HL-60 (cell line): ENCODE measurements at regions not wholly inside any gene's neighbourhood (a gene's known extent, or its start where the extent isn't known, plus 50 kb on each side); places are given as distances from the start of the nearest gene placed in this dataset.
"Not testable (repeated sequence)": the region's sequence is repeated elsewhere in the genome, so short reads cannot be mapped to it uniquely, and the experiment has no call there.

Experiments
- GABPA ChIP-seq: IDR thresholded peaks from 2 replicates; pipeline ENCODE4 v1.6.1; 2012; ENCODE audit warnings: low read depth
- POLR2AphosphoS5 ChIP-seq: IDR thresholded peaks from 2 replicates; pipeline ENCODE4 v1.6.1; 2012; ENCODE audit warnings: low read depth
- SPI1 ChIP-seq: IDR thresholded peaks from 2 replicates; pipeline ENCODE4 v1.6.1; 2012; ENCODE audit warnings: low read depth, mild to moderate bottlenecking, borderline replicate concordance
- TF ChIP-seq, protein P1 (sequence below): IDR thresholded peaks from one replicate; pipeline ENCODE4 v1.5.1; 2011; ENCODE audit warnings: low read length, control low read depth, inconsistent platforms; ENCODE audit not compliant: insufficient read depth
- TF ChIP-seq, protein P2 (sequence below): IDR thresholded peaks from 2 replicates; pipeline ENCODE4 v1.6.1; 2012; ENCODE audit warnings: low read depth; ENCODE audit not compliant: insufficient replicate concordance

DNA sequence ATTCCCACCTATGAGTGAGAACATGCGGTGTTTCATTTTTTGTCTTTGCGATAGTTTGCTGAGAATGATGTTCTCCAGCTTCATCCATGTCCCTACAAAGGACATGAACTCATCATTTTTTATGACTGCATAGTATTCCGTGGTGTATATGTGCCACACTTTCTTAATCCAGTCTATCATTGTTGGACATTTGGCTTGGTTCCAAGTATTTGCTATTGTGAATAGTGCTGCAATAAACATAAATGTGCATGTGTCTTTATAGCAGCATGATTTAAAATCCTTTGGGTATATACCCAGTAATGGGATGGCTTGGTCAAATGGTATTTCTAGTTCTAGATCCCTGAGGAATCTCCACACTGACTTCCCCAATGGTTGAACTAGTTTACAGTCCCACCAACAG is 138.9 kb upstream of the GNAI1 start:
- TF ChIP-seq, protein P1, sequence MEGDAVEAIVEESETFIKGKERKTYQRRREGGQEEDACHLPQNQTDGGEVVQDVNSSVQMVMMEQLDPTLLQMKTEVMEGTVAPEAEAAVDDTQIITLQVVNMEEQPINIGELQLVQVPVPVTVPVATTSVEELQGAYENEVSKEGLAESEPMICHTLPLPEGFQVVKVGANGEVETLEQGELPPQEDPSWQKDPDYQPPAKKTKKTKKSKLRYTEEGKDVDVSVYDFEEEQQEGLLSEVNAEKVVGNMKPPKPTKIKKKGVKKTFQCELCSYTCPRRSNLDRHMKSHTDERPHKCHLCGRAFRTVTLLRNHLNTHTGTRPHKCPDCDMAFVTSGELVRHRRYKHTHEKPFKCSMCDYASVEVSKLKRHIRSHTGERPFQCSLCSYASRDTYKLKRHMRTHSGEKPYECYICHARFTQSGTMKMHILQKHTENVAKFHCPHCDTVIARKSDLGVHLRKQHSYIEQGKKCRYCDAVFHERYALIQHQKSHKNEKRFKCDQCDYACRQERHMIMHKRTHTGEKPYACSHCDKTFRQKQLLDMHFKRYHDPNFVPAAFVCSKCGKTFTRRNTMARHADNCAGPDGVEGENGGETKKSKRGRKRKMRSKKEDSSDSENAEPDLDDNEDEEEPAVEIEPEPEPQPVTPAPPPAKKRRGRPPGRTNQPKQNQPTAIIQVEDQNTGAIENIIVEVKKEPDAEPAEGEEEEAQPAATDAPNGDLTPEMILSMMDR: not testable (repeated sequence)
- TF ChIP-seq SPI1, POLR2AphosphoS5, GABPA: not testable (repeated sequence)
- TF ChIP-seq, protein P2, sequence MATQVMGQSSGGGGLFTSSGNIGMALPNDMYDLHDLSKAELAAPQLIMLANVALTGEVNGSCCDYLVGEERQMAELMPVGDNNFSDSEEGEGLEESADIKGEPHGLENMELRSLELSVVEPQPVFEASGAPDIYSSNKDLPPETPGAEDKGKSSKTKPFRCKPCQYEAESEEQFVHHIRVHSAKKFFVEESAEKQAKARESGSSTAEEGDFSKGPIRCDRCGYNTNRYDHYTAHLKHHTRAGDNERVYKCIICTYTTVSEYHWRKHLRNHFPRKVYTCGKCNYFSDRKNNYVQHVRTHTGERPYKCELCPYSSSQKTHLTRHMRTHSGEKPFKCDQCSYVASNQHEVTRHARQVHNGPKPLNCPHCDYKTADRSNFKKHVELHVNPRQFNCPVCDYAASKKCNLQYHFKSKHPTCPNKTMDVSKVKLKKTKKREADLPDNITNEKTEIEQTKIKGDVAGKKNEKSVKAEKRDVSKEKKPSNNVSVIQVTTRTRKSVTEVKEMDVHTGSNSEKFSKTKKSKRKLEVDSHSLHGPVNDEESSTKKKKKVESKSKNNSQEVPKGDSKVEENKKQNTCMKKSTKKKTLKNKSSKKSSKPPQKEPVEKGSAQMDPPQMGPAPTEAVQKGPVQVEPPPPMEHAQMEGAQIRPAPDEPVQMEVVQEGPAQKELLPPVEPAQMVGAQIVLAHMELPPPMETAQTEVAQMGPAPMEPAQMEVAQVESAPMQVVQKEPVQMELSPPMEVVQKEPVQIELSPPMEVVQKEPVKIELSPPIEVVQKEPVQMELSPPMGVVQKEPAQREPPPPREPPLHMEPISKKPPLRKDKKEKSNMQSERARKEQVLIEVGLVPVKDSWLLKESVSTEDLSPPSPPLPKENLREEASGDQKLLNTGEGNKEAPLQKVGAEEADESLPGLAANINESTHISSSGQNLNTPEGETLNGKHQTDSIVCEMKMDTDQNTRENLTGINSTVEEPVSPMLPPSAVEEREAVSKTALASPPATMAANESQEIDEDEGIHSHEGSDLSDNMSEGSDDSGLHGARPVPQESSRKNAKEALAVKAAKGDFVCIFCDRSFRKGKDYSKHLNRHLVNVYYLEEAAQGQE: not testable (repeated sequence)
